Esophagus muscularis mucosa (tissue), 2 donors: ENCODE measurements at regions not wholly inside any gene's neighbourhood (a gene's known extent, or its start where the extent isn't known, plus 50 kb on each side); places are given as distances from the start of the nearest gene placed in this dataset.

Experiments
- EP300 ChIP-seq: sonication (generic); formaldehyde crosslinking; IDR thresholded peaks from one replicate; pipeline ENCODE4 v1.6.1; 2017; ENCODE audit warnings: antibody characterized with exemption
- POLR2A ChIP-seq: fragments of 450-650 bp; IDR thresholded peaks from one replicate; pipeline ENCODE4 v1.6.1; 2017; ENCODE audit warnings: antibody characterized with exemption, moderate library complexity, mild to moderate bottlenecking, low read depth

DNA sequence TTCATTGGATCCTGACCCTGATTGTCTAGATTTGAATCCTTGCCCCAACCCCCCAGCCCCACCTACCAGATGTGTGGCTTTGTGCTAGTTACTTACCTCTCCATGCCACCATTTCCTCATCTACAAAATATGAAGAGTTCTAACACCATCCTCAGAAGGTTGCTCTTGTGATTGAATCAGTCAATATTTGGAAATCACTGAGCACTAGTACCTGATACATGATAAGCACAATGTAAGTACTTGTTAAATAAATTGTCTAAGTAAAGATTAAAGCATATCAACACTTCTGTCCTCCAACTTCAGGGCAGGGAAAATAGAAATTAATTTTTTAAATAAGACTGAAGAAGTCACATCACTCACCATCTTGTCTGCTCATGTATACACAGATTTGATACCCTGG is 249.6 kb upstream of the KLF3 start:
- TF ChIP-seq EP300 (no peak), POLR2A (no peak)
